Glutamatergic neuron (in vitro differentiated cells): ENCODE measurements at regions not wholly inside any gene's neighbourhood (a gene's known extent, or its start where the extent isn't known, plus 50 kb on each side); places are given as distances from the start of the nearest gene placed in this dataset.

ENCODE experiments used
- DNase-seq: peaks from one replicate; pipeline ENCODE4 v3.0.0; 2022
- H3K27ac Mint-ChIP-seq: one replicate; pipeline ENCODE4 v1.8.0; 2020; ENCODE audit warnings: mild to moderate bottlenecking, mixed read lengths, inconsistent platforms; ENCODE audit not compliant: unreplicated experiment
- H3K27me3 Mint-ChIP-seq: one replicate; pipeline ENCODE4 v1.8.0; 2020; ENCODE audit warnings: mild to moderate bottlenecking, moderate library complexity, mixed read lengths, inconsistent platforms; ENCODE audit not compliant: unreplicated experiment
- H3K36me3 Mint-ChIP-seq: one replicate; pipeline ENCODE4 v1.8.0; 2020; ENCODE audit warnings: mild to moderate bottlenecking, mixed read lengths, inconsistent platforms; ENCODE audit not compliant: unreplicated experiment
- H3K4me1 Mint-ChIP-seq: one replicate; pipeline ENCODE4 v1.8.0; 2020; ENCODE audit warnings: mild to moderate bottlenecking, low read depth, mixed read lengths, inconsistent platforms; ENCODE audit not compliant: unreplicated experiment
- H3K4me3 Mint-ChIP-seq: one replicate; pipeline ENCODE4 v1.8.0; 2020; ENCODE audit warnings: mild to moderate bottlenecking, mixed read lengths, inconsistent platforms; ENCODE audit not compliant: unreplicated experiment
- H3K9me3 Mint-ChIP-seq: one replicate; pipeline ENCODE4 v1.8.0; 2020; ENCODE audit warnings: mild to moderate bottlenecking, moderate library complexity, mixed read lengths, inconsistent platforms; ENCODE audit not compliant: unreplicated experiment
- TF ChIP-seq, protein P1 (sequence below): fragments of 200-600 bp; sonication (generic); IDR thresholded peaks from one replicate; pipeline ENCODE4 v1.5.0; 2021; ENCODE audit not compliant: partially characterized antibody, unreplicated experiment

DNA sequence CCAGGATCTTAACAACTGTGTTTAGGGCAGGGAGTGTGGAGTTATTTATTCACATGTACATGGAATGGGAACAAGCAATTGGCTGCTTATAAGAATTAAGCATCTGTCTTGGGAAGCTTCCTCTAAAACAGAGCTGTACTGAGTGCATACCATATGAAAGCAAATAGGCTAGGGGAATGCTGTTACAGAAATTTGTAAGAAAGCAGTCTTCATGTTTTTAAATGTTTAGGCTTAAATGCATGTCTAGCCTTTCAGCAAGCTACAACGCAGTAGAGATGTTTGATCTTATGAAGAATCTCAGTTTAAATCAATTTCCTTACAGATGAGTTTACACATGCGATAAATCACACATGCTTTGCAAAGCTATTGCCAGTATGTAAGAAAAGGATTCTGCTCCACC is 123.1 kb upstream of the MID1 start:
- H3K27ac Mint-ChIP-seq, result no peak overlapping the region
- no peak overlapping the region for H3K4me3 Mint-ChIP-seq
- DNase-seq, result no peak
- TF ChIP-seq, protein P1, sequence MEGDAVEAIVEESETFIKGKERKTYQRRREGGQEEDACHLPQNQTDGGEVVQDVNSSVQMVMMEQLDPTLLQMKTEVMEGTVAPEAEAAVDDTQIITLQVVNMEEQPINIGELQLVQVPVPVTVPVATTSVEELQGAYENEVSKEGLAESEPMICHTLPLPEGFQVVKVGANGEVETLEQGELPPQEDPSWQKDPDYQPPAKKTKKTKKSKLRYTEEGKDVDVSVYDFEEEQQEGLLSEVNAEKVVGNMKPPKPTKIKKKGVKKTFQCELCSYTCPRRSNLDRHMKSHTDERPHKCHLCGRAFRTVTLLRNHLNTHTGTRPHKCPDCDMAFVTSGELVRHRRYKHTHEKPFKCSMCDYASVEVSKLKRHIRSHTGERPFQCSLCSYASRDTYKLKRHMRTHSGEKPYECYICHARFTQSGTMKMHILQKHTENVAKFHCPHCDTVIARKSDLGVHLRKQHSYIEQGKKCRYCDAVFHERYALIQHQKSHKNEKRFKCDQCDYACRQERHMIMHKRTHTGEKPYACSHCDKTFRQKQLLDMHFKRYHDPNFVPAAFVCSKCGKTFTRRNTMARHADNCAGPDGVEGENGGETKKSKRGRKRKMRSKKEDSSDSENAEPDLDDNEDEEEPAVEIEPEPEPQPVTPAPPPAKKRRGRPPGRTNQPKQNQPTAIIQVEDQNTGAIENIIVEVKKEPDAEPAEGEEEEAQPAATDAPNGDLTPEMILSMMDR, result no peak
- H3K27me3 Mint-ChIP-seq, result no peaks in the 10 kb centered on the region
- peaks cover 37% of the 10 kb centered on the region for H3K4me1 Mint-ChIP-seq
- peaks cover 7% of the 10 kb centered on the region for H3K9me3 Mint-ChIP-seq
- H3K36me3 Mint-ChIP-seq, result no peaks in the 10 kb centered on the region

DNA sequence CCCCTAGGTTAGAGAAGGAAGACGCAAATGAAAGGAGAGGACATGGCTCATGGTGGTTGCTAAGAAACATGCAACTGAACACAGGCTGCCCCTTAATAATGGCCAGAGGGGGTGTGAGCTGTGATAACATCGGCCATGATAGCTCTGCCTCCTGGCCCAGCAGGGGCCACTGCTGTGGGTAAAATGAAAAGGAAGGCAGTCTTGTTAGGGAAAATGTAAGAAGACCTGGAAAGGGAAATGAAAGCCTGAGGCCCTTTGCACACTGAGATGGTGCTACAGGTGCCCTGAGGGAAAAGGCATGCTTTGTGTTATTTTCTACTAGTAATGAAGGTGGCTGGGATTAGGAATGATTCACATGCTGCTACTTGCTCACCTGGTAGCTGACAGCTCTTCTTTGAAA is 123.6 kb upstream of the MID1 start:
- H3K36me3 Mint-ChIP-seq, result no peaks in the 10 kb centered on the region
- H3K27me3 Mint-ChIP-seq, result no peaks in the 10 kb centered on the region
- no peak overlapping the region for H3K4me3 Mint-ChIP-seq
- no peak overlapping the region for H3K27ac Mint-ChIP-seq
- H3K9me3 Mint-ChIP-seq, result peaks cover 7% of the 10 kb centered on the region
- TF ChIP-seq, protein P1, result no peak
- H3K4me1 Mint-ChIP-seq, result peaks cover 42% of the 10 kb centered on the region
- DNase-seq, result no peak

DNA sequence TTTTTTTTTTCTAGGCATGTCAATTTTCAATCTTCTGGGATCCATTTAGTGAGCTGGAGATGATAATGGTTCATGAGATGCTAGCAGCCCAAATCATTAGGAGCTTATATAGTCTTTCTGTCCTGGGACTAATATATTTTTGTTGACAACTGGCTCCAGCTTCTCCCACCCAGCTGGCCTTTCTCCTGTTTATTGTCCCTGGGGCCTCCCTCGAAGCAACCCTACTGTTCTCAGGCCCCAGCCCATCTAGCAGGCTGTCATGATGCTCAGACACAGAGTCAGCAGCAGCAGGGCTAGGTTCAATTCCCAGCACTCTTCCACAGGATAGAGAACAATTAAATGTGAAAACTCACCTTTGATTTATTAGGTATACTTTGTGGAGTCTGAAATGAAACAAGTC is 127.6 kb upstream of the MID1 start:
- H3K4me1 Mint-ChIP-seq, result peaks cover 37% of the 10 kb centered on the region
- no peaks in the 10 kb centered on the region for H3K27me3 Mint-ChIP-seq
- peak overlapping the region; percentile 81 for H3K27ac Mint-ChIP-seq
- H3K4me3 Mint-ChIP-seq, result no peak overlapping the region
- no peaks in the 10 kb centered on the region for H3K36me3 Mint-ChIP-seq
- peaks cover 7% of the 10 kb centered on the region for H3K9me3 Mint-ChIP-seq
- TF ChIP-seq, protein P1, result no peak
- peak; percentile 24 for DNase-seq

DNA sequence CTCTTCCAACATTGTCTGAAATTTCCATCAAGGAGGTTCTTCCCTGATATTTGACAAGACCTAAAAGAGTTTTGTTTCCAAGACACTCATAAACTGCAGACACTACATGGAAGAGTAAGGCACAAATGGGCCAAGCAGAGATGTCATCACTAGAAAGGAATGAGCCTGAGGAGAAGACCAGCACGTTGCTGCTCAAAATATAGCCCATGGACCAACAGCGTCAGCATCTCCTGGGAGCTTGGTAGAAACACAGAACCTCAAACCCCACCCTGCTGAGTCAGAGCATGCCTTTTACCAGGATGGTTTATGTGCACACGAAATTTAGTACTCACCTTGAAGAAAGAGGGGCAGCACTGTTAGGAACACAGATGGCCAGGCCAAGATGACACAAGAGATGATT is 128.7 kb upstream of the MID1 start:
- H3K27me3 Mint-ChIP-seq, result no peaks in the 10 kb centered on the region
- TF ChIP-seq, protein P1, result no peak
- peaks cover 7% of the 10 kb centered on the region for H3K9me3 Mint-ChIP-seq

DNA sequence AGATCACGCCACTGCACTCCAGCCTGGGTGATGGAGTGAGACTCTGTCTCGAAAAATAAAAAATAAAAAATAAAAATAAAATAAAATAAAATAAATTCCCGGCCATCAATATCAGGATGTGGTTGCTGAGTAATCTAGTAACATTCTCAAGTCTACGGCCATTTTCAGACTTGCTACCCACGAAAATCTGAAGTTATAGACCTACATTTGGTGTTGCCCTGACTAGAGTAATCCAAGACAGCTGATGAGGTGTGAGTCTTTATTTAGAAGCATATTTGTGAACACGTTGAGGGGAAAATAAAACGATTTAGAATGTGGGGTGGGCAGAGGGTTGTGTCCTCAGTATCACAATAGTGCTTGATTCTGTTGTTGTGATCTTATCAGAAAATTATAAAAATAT is 130.2 kb upstream of the MID1 start:
- Mint-ChIP-seq H3K4me3 (no peak overlapping the region), H3K27me3 (no peaks in the 10 kb centered on the region), H3K36me3 (no peaks in the 10 kb centered on the region), H3K9me3 (peaks cover 7% of the 10 kb centered on the region), H3K27ac (no peak overlapping the region), H3K4me1 (peaks cover 37% of the 10 kb centered on the region)
- DNase-seq, result no peak
- TF ChIP-seq, protein P1, result no peak

More for the DNA sequence above, 128.7 kb upstream of the MID1 start:
- peaks cover 32% of the 10 kb centered on the region for H3K4me1 Mint-ChIP-seq
- no peaks in the 10 kb centered on the region for H3K36me3 Mint-ChIP-seq
- no peak overlapping the region for H3K4me3 Mint-ChIP-seq
- no peak overlapping the region for H3K27ac Mint-ChIP-seq
- no peak for DNase-seq
